ENCODE measurements at regions not wholly inside any gene's neighbourhood (a gene's known extent, or its start where the extent isn't known, plus 50 kb on each side); places are given as distances from the start of the nearest gene placed in this dataset.
"Not testable (repeated sequence)": the region's sequence is repeated elsewhere in the genome, so short reads cannot be mapped to it uniquely, and the experiment has no call there.

DNA sequence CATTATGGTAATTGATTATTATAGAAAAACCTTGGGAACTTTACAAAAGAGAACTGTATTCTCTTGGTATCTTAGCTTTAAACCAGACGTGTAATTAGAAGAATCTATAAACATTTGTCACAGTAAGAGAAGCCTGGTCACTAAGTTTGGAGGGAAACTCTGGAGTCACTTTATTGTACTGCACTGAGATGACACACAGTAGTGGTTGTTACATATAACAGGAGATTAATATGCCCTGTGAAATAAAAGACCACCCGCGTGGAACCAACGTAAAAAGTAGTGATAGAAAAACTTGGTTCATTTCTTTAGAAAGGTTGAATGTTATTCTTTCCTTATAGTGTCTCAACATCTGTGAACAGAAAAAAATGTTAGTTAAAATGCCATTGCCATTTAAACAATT, 416.1 kb downstream of the MDFIC start:
- DNase-seq = no peak

DNA sequence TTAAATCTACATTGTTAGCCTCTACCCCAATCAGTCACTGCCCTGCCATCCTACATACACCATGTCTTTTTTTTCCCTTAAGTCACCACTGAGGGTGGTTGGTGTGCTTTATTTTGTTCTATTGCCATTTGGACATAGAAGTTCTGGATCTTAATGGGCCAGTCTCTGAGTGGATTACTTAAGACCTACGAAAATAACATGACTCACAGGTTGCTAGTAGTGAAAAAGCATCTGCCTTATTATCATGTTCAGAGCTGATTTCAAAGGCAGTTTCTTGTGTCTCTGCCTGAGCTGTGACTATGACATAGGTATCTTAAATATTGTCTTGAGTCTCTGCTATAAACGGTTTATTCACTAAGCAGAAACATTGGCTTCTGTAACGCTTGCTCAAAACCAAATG, 410.8 kb downstream of the MDFIC start:
- DNase-seq = no peak

DNA sequence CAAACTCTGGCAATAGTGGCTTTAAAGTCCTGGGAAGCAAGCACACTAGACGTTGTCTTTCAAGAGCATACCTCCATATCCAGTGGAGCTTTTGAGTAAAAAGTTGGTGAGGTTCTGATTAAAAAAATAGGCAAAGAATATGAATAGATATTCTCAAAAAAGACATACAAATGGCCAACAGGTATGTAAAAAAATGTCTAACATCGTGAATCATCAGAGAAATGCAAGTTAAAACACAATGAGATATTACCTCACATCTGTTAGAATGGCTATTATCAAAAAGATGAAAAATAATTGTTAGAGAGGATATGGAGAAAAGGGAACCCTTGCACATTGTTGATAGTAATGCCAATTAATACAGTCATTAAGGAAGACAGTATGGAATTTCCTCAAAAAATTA, 407.1 kb downstream of the MDFIC start:
- no peak for DNase-seq

DNA sequence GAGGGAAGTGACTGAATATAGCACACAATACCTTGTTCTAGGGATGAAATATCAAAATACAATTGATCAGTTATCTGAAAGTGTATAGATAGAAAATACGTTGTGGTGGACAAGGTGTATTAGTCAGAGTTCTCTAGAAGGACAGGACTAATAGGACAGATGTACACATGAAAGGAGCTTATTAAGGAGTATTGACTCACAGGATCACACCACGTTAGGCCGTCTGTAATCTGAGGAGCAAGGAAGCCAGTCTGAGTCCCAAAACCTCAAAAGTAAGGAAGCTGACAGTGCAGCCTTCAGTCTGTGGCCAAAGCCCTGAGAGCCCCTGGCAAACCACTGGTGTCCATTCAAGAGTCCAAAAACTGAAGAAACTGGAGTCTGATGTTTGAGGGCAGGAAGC, 406.1 kb downstream of the MDFIC start:
- no peak for DNase-seq

DNA sequence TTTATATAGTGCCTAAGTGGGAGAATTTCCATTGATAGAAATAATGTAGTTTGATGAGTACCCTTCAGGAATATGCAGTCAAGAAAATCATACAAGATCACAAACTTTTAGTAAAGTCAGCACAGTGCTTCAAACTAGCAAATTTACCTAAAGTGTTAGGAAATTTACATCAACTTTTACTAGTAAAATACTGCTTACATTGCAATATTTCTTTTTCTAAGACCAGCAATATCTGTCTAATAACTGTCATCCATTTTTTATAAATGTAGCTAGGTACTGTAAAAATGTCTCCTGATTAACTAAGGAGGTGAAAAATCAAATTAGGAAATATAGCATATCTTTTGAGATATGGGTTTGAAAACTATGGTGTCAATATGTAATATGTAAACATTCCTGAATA, 405.4 kb downstream of the MDFIC start:
- DNase-seq = no peak

DNA sequence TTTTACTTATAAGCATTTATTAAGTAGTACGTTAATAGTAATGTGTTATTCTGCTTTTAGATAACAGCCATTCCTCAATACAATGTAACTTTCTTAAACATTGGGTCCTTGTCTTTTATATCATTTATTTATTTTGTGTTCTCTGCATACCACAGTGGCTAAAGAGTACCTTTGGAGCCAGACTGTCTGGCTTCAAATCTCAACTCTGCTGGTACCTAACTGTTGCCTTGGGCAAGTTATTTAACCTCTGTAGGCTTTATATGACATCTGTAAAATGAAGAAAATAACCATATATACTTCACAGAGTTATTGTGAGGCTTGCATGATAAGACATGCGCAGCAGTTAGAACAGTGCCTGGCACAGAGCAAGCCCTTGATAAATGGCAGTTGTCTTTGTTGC, 397.6 kb downstream of the MDFIC start:
- no peak for DNase-seq

DNA sequence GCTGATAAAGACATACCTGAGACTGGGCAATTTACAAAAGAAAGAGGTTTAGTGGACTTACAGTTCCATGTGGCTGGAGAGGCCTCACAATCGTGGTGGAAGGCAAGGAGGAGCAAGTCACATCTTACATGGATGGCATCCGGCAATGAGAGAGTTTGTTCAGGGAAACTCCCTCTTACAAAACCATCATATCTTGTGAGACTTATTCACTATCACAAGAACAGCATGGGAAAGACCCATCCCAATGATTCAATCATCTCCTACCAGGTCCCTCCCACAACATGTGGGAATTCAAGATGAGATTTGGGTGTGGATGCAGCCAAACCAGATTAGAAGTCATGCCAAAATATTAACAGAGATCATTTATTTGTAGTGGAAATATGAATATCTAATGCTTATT, 388.4 kb downstream of the MDFIC start:
- DNase-seq = not testable (repeated sequence)

DNA sequence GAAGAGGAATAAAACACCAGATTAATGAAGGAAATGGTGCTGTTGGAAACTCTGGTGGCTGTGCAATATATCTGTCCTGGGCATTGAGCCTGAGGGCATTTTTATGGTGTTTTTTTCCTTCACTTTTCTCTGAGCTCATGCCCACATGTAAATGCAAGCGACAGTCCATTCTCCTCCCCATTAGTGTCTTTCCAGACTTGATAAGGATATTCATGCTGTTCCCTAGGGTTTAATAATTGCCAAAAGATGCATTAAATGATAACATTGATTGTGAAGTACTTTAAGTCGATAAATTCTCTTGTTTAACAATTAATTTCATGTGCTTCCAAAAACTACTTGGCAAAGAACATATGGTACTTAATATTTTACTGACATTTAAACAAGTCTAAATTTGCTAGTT, 384.7 kb downstream of the MDFIC start:
- DNase-seq = no peak

DNA sequence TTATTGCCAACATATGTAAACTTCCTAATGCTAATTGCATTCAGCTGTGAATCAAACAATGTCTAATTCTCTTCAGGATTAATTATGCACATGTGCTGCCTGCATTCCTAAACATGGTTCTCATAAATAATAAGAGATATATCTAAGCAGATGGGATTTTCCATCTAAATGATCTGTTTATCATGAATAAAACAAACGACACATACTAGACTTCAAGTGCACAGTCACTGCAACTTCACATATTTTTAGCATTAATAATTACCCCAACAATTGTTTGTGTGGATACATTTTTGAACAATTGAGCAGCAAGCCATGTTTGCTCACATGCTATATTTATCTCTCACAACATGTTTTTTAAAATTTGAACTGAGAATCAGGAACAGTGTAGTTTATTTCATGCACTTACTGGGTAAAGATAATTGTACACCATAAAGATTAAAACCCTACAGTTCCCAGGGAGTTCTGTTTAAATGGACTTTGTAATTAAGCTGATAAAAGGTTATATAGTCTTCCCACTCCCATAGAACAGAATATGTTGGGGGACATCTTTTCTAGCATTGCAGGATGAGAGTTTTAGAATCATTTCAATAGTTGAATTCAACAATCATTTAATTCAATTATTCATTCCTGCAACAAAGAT, 378.5 kb downstream of the MDFIC start:
- DNase-seq = no peak

DNA sequence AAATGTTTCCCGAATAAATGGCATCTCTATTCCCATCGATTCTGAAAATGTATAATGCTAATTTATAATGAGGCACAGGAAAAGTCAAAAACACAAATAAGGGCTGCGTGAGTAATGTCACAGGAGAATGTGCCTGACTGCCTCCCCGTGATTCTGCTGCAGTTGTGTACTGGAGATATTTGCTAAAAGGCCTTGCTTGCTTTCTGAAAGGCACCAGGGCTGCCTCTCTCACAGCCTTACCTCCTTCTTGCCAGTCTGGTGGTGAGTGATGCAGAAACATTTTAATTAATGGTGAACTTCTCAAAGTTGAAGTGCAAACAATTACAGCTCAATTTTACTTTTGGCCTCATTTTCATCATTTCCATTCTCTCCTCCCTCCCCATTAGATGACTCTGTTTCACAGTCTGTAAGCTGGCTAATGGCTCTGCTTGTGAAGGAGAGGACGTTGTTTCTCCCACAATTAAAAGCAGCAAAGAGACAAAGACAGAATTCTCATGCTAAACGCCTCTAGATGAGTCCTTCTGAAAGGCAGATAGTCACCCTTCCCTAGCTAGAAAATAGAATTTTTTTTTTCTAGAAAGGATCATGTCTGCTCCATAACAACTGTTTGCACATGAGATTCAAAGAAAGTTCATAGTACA, 377.6 kb downstream of the MDFIC start:
- DNase-seq = no peak

DNA sequence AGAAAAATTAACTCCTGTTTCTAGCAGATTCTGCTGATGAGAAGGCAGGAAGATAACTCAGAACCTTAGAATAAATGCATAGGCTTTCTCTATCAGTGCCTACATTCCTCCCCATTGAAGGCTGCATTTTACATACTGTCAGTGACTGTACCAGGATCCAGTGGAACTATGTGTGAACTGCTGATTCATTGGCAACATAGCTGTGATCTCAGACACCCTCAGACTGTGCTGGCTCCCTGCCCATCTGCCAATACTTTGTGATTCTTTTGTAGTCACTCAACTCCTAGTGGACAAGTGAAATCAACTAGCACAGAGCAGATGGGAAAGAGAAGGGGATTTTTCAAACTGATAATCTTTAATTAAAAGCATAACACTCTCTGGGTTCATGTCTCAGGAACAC, 375.8 kb downstream of the MDFIC start:
- no peak for DNase-seq

DNA sequence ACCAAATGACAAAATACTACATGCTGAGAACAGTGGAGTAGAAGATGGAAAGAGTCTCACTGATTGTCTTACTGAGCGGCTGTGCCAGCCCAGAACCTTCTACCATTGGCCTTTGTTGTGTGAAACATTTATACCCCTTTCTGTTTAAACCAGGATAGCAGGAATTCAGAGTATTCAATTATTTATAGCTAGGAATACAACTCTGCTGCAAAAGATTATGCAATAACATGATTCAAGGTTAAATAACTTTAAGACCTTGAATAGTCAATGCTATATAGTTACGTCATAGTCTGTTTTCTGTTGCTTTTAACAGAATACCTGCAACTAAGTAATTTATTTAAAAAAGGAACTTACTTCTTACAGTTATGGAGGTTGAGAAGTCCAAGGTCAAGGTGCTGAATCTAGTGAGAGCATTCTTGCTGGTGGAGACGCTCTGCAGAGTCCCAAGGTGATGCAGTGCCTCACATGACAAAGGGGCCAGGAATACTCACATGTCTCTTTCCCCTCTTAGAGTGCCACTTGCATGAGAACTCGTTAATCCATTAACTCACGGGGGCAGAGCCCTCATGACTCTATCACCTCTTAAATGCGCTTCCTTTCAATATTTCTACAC, 371.8 kb downstream of the MDFIC start:
- no peak for DNase-seq

DNA sequence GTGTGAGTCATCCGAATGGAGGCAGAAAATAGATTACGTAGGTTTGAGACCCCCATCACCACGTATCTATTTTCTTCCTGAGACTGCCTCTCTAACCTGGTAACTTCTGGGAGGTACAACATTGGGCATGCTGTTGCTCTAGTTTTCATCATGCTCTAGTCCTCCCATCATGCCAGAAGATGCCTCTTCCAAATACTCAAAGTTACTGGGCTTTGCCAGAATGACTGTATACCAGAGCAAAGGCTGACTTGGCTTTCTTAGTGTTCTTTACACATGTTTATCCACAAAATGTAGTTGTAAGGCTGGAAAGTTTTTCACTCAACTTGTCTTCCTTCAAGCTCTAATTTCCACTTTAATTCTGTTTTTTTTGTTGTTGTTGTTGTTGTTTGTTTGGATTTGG, 370.5 kb downstream of the MDFIC start:
- no peak for DNase-seq

DNA sequence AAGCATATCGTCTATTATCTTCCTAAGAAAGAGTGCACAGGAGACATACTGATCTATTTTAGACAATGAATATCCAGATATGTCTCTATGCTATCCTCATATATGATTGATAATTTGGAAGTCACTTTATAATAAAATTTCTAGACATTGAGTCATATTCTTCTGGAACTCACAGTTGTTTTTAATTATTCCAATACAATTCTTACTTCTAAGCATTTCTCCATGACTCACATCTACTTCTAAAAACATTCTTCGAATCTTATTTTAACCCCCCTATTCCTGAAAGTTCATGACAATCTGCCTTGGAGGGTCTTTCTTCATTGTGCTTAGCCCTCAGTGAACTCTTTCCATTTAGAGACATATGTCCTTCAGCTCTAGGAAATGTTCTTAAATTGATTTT, 368.1 kb downstream of the MDFIC start:
- no peak for DNase-seq

DNA sequence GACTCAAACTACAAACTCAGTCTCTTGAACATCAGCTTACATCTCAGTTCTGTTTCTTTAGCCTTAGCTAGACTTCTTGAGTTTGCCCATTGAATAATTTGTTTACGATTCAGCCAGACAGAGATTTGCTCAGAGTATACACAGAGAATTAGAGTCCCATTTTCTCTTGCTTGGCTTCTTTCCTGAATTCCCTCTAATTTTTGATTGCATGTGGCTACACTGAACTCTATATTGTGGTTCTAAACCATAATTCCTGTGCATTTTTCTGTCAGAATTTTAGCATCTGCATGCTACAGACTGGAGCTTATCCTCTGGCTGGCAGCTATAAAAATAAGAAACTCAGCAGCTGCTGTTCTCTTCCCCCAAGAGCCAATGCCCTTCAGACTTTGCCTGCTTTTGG, 354.9 kb downstream of the MDFIC start:
- no peak for DNase-seq

DNA sequence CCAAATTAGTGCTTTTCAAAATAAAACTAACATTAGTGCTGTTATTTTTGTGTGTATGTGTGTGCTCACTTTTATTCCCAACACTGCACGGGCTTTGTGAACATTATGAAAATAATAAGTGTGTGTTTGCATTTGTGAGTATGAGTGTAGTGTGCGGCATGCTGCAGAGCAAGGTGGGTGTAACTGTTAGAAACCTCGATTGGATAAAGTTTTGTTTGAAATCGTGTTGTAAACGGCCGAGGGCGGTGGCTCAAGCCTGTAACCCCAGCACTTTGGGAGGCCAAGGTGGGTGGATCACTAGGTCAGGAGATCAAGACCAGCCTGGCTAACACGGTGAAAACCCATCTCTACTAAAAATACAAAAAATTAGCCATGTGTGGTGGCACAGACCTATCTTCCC, 352.0 kb downstream of the MDFIC start:
- DNase-seq = not testable (repeated sequence)

DNA sequence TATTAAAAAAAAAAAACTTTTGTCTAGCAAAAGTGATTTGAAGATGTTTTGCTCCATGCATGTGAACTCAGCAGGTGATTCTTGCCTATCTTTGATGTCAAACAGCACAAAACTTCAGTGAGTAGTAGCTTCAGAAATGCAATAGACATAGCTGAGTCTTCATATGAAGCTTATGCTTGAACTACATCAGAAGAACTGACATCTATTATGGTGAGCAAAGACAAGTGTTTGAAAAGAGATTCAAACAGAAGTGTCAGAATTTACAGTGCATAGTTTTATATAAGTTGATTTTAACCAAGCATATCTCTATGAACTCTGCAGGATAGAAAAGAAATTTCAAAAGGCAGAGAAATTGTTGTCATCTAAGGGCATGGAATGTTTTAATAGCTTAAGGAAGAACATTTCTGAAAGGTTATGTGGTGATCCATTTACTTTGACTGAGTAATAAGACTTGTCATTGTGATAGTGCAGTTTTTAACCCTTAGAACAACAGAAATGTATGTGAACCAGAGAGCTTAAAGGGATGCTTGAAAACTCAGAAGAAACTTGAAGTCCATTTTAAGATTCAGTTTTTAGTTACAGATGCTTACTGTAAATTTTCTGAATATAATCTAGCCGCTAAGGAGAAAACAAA, 351.4 kb downstream of the MDFIC start:
- DNase-seq = no peak

DNA sequence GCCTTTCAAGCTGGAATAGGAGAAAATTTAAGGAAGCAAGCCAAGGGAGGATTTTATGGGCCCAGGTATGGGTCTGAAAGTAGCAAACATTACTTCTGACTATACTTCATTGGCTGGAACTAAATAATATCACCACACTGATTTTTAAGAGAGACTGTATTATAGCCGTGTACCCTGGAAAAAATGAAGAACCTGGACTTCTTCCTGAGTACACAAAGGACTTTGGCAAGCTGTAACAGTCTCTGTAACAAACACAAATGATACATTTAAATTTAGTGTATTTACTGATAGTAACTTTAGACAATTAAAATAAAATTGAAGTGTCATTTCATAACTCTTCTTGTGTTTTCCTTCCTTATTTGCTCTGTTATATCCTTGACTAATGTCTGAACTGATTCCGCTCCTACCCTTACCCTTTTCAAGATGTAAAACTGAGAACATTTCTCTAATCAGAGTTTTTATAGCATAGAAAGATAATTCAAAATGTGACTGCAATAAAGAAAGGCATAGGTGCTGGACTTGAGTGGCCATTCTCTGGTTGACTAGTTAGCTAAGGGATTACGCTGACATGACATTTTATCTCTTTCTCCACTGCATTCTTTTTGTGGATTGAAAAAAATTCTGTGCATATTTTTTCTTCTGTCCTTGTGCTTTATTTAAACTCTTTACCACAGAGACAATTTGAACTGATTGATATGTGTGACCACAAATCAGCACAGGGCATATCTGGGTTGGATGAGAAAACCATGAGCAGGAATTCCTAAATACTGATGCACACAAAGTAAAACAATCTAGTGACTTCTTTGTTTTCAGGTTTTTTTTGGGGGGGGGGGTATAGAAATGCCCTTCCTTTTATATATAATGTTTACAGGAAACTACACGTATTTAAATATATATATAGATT, 349.7 kb downstream of the MDFIC start:
- DNase-seq = no peak

DNA sequence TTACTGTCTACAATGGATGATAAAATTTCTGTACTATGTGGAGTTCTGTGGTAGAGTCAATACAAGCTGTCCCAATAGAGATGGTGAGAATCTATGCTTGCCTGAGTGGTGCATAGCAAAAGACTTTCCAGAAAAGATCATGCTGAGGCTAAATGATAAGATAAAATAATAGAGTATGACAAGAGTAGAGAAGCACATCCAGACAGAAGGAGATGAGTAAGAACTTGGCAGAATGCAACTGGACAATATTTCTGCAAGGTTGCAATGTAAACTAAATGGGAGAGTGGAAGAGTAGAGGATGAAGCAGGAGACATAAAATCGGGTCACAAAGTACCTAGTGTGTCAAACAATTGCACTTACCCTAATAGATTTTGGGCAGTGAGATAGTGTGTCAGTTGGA, 347.6 kb downstream of the MDFIC start:
- DNase-seq = no peak

DNA sequence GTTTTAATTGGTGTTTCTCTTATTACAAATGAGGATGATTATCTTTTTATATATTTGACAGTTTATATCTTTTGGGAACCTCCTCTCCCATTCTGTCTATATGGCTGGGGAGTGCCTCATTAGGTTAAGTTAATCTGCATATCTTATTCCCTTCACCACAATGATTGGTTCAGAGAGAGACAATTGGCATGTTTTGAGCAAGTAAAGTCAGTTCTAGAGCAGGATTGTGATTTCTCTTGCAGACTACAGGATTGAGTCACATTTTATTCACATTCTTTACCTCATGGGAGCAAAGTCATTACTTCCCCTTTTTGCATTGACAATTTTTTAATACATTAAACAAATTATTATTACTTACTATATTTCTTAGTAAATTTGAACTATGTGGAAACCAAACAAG, 345.6 kb downstream of the MDFIC start:
- no peak for DNase-seq

DNA sequence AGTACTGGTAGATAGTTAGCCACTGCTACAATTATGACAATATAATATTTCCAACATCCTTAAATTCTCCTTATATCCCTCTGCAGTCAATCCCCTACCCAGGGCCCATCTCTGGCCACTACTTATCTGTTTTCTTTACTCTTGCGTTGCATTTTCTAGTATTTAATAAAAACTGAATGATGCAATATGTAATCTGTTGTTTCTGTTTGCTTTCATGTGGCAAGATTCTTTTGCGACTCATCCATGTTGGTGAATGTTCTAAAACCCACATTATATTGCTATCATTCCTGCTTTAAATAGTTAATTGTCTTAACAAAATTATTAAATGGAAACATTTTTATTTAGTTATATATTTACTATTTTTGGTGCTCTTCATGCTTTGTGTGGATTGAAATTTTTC, 338.5 kb downstream of the MDFIC start:
- no peak for DNase-seq

DNA sequence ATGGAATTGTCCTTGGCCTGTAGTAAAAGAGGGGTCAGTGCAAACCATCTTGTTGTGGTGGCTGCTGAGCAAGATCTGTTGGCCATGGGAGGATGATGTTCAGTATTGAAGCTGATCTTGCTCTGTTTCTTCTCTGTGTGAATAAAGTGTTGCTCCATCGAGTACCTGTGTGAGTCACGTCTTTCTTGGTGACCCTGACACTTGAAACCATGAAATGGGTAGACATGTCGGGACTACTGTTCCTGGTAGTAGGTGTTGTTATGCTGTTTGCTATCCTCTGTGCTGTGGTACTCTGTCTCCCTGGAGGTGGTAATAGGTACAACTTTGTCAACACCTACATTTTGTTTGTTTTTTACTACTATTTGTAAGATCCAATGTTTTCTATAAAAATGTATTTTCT, 330.6 kb downstream of the MDFIC start:
- DNase-seq = no peak

DNA sequence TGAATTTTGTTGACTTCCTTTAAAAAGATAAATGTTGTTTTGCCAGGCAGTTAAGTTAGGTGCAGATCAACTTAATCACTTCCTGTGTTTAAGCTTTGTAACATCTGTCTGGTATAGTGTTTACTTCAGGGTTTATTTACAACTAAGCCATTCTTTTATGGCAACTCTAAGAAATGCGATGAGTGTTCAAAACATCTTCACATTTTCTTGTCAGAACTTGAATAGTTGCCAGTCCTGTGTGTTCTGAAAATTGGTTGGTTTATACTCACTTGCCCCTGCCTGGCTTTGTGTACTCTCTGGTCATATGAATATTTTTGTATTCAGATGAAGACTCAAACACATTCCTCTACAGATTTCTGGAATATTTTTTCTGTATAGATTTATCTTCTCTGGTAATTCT, 327.2 kb downstream of the MDFIC start:
- DNase-seq = no peak

All from right hindlimb (tissue), 1 donor.